ENCODE measurements at regions not wholly inside any gene's neighbourhood (a gene's known extent, or its start where the extent isn't known, plus 50 kb on each side); places are given as distances from the start of the nearest gene placed in this dataset.

DNA sequence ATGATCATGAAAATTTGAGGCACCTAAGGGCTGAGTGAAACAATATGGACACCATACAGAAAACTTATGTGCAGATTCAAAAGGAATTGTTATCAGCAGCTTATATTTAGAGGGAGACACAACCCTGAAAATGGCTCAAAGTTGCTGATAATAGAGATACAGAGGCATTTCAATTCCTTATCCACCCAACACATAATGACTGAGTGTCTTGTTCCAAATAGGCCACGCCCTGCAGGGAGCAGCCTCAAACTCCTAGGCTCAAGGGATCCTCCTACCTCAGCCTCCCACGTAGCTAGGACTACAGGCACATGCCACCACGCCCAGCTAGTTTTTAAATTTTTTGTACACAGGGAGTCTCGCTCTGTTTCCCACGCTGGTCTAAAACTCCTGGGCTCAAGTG, 79.0 kb downstream of the LBH start:
- TF ChIP-seq POLR2A (IDR thresholded peaks at IDR 0.05; ENCODE audit: low read depth, low read length) (no peak), POLR2AphosphoS5 (IDR thresholded peaks at IDR 0.05; ENCODE audit: low read depth, low read length) (no peak), TAF1 (IDR thresholded peaks at IDR 0.05; ENCODE audit: borderline replicate concordance, low read depth, low read length) (no peak)
- FAIRE-seq, result no peak
- DNase-seq (ENCODE audit: insufficient read length), result no peak

DNA sequence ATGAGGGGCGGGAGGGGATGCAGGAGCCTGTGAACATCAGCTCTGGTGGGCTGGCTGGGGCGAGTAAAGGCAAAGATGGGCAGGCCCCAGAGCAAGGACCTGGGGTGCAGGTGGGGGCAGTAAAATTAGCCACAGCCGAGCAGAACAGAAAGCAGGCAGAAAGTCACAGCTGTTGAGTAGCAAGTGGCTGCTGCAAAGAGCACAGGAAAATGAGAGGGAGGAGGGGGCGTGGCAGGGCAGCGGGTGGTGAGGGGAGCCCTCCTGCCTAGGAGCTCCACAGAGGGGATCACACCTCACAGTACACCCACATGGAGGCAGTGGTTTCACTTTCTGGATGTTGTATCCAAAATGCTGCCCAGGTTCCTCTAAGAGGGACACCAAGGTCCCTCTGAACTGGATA, 79.6 kb downstream of the LBH start:
- peak; percentile 38 for FAIRE-seq
- TF ChIP-seq TAF1 (IDR thresholded peaks at IDR 0.05; ENCODE audit: borderline replicate concordance, low read depth, low read length) (no peak), POLR2AphosphoS5 (IDR thresholded peaks at IDR 0.05; ENCODE audit: low read depth, low read length) (no peak), POLR2A (IDR thresholded peaks at IDR 0.05; ENCODE audit: low read depth, low read length) (no peak)
- DNase-seq (ENCODE audit: insufficient read length), result no peak

DNA sequence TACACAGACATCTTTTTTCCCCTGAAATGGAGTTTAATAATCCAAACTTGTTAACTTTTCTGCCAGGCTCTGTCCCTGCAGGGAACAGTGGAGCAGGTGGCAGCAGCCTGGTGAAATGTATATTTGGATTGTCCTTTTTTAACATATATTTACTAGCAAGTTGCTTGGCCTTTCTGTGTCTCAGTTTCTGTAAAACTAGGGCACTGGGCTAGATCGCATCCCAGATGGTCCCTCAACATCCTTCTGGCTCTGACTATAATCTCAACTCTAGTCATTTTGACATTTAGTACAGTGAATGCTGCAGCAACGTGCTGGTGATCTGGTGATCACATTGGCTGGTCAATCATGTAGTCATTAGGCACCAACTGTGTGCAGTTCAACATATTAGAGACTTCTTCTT, 80.4 kb downstream of the LBH start:
- no peak for DNase-seq (ENCODE audit: insufficient read length)
- TF ChIP-seq POLR2AphosphoS5 (IDR thresholded peaks at IDR 0.05; ENCODE audit: low read depth, low read length) (no peak), TAF1 (IDR thresholded peaks at IDR 0.05; ENCODE audit: borderline replicate concordance, low read depth, low read length) (no peak), POLR2A (IDR thresholded peaks at IDR 0.05; ENCODE audit: low read depth, low read length) (no peak)
- no peak for FAIRE-seq

DNA sequence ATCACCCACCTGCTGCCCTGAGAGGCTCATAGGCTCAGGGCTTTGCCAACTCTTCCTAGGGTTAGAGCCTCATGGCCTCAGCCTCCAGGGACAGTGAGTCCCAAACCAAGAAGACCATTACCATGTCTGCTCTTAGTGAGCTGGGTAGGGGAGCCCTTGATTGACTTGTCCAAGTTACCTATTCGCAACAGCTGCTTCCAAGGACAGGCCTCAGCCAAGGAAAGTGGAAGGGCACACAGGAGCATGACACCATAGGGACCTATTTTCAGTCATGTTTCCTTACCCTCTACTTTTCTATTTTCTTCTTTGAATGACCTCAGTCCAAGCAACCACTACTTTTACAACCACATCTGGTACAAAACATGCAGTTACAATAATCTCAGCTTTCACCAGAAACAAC, 81.6 kb downstream of the LBH start:
- no peak for DNase-seq (ENCODE audit: insufficient read length)
- TF ChIP-seq TAF1 (IDR thresholded peaks at IDR 0.05; ENCODE audit: borderline replicate concordance, low read depth, low read length) (no peak), POLR2AphosphoS5 (IDR thresholded peaks at IDR 0.05; ENCODE audit: low read depth, low read length) (no peak), POLR2A (IDR thresholded peaks at IDR 0.05; ENCODE audit: low read depth, low read length) (no peak)
- FAIRE-seq, result no peak

DNA sequence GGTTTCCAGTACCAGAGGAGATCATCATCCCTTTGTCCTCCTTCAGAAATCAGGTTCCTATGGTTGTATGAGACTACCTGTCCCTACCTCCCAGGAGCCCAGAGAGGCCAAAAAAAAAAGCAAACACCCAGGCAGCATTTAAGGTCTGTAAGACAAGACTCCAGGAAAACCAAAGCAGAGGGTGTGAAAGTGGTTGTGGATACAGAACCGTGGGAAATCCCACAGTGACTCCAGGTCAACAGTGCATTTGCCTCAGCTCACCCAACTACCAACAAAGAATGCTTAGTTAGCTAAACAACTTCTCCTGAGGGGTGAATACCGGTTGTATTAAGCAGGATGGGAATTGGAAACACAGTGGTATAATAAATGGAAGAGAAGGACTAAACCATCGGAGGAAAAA, 83.6 kb downstream of the LBH start:
- DNase-seq (ENCODE audit: insufficient read length) (no peak), FAIRE-seq (no peak)
- TF ChIP-seq POLR2A (IDR thresholded peaks at IDR 0.05; ENCODE audit: low read depth, low read length) (no peak), POLR2AphosphoS5 (IDR thresholded peaks at IDR 0.05; ENCODE audit: low read depth, low read length) (no peak)

DNA sequence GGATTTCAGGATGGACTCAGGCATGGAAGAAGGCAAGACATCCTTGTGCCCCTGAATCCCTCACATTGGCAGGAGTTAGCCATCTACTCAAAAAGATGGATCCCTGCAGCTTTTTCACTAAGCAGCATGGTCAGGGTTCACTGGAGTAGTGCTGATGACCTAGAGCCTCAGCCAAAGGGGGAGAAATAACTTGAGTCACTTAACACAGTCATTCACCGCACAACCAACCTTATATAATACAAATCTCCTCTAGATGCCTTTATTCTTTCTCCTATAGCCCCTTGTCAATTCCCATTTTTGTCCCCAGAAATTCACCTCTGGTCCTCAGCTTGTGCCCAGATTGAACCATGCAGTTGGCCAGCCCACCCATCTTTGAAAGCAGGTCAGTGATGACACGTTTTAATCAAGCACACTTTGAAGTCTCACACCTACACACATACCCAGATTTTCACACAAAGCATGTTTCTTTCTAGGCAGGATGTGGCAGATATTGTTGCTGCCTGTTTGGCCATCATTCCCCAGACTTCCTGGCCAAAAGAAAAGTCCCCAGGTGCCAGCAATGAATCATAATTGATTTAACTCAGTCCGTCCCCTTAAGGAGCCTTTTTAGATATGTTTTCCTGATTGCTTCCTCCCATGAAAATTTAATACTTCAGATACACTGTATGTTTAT, 84.2 kb downstream of the LBH start:
- TF ChIP-seq POLR2AphosphoS5 (IDR thresholded peaks at IDR 0.05; ENCODE audit: low read depth, low read length) (no peak), POLR2A (IDR thresholded peaks at IDR 0.05; ENCODE audit: low read depth, low read length) (no peak), TAF1 (IDR thresholded peaks at IDR 0.05; ENCODE audit: borderline replicate concordance, low read depth, low read length) (no peak)
- DNase-seq (ENCODE audit: insufficient read length) (no peak), FAIRE-seq (no peak)

DNA sequence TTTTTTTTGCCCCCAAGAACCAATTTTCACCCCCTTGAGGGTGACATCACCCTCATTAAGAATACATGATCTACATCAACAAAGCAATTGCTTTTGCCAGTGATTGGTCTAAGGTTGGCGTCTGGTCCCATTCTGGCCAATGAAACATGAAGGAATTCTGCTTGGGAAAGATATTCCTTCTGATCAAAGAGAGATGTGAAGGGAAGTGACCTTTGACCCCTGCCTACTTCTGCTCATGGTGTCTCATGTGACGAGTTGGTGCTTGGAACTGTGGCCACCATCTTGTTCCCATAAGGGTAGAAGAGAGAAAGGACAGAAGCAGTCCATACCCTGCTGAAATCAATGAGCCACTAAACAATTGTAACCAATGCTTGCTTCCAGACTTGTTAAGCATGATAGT, 85.1 kb downstream of the LBH start:
- TF ChIP-seq TAF1 (IDR thresholded peaks at IDR 0.05; ENCODE audit: borderline replicate concordance, low read depth, low read length) (no peak), POLR2A (IDR thresholded peaks at IDR 0.05; ENCODE audit: low read depth, low read length) (no peak), POLR2AphosphoS5 (IDR thresholded peaks at IDR 0.05; ENCODE audit: low read depth, low read length) (no peak)
- no peak for FAIRE-seq
- no peak for DNase-seq (ENCODE audit: insufficient read length)

DNA sequence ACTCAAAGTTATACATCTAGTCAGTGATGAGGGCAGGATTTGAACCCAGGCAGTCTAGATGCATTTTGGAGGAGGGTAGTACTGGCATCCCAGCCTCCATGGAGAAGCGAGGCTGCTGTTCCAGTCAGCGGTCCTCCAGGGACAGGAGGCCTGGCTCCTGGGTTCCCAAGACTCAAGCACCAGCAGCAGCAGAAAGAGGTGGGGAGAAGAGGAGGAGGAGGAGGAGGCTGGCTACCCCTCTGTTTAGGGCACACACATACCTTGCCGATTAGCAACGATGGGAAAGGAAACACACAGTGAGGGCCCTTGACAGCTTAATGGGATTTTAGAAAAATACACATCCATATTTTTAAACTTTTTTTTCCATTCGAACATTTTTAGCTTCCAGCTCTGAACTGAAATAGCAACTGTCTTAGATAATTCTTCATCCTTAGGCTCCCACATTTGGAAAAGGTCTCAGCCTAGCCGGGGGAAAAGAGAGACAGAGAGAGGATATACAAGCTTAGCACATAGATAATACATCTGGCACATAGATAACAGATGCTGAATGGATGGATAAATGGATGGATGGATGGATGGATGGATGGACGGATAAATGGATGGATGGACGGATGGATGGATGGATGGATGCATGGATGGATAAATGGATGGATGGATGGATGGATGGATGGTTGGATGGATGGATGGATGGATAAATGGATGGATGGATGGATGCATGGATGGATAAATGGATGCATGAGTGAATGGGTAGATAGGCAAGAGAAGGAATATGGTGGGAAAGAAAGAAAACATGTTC, 87.9 kb downstream of the LBH start:
- TF ChIP-seq POLR2A (IDR thresholded peaks at IDR 0.05; ENCODE audit: low read depth, low read length) (no peak), TAF1 (IDR thresholded peaks at IDR 0.05; ENCODE audit: borderline replicate concordance, low read depth, low read length) (no peak), POLR2AphosphoS5 (IDR thresholded peaks at IDR 0.05; ENCODE audit: low read depth, low read length) (no peak)
- FAIRE-seq, result no peak
- no peak for DNase-seq (ENCODE audit: insufficient read length)

DNA sequence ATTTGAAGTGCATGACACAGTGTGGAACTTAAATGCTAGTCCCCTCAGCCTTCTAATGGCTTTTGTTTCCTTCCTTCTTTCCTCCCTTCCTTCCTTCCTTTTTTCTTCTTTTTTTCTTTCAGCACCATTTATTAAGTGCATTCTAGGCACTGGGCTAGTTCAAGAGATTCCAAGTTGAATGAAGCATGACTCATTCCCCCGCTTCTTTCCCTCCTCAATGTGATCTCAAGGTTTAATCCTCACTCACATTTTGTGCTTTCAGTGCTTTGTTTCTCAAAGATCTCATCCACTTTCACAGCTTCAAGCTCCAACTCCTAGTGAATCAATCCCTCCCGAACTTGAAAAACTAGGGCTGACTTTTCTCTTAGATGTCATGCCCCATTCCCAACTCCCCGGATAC, 90.1 kb downstream of the LBH start:
- no peak for TF ChIP-seq TAF1 (IDR thresholded peaks at IDR 0.05; ENCODE audit: borderline replicate concordance, low read depth, low read length)
- no peak for TF ChIP-seq POLR2AphosphoS5 (IDR thresholded peaks at IDR 0.05; ENCODE audit: low read depth, low read length)
- no peak for TF ChIP-seq POLR2A (IDR thresholded peaks at IDR 0.05; ENCODE audit: low read depth, low read length)
- DNase-seq (ENCODE audit: insufficient read length), result no peak
- FAIRE-seq, result no peak

DNA sequence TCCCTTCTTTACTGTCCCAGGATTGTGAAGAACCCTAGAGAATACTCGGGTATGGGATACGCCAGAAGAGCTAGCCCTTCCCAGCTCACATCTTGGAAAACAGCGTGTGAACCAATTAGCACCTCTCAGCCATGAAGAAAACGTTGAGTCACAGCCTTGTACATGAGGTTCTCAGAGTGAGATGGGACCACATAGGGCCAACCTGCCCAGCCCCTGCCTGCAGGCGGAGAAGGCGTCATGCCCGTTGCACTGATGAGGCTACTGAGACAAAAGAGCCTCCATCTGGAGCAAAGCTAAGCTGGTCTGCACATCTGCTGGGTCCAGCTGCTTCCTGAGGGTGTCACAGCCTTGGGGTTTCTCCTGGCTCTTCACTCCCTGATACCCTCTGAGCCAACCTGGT, 92.2 kb downstream of the LBH start:
- no peak for TF ChIP-seq POLR2AphosphoS5 (IDR thresholded peaks at IDR 0.05; ENCODE audit: low read depth, low read length)
- no peak for TF ChIP-seq POLR2A (IDR thresholded peaks at IDR 0.05; ENCODE audit: low read depth, low read length)
- TF ChIP-seq TAF1 (IDR thresholded peaks at IDR 0.05; ENCODE audit: borderline replicate concordance, low read depth, low read length), result no peak
- FAIRE-seq (no peak), DNase-seq (ENCODE audit: insufficient read length) (no peak)

DNA sequence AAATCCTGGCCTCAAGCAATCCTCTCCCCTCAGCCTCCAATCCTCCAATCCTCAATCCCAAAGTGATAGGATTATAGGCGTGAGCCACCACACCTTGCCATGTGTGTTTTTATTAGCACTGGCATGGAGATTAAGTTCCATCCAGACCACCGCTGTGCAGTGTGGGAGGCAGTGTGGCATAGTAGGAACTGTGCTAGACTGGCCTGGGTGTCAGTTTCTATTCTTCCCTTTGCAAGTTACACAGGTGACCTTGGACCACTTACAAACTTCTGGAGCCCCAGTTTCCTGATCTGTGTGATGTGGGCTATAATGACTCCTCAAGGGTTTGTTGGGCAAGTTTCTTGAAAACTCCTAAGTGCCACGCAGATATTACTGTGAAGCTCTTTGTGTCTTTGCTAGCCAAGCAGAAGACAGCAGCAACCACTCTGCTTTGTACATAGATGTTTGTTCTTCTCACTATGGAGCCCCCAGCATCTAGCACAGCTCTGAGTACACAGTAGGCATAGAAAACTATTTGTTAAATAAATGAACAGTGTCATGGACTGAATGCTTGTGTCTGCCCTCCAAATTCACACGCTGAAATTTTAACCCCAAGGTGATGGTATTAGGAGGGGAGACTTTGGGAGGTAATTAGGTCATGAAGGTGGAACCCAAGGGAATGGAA, 93.0 kb downstream of the LBH start:
- FAIRE-seq (no peak), DNase-seq (ENCODE audit: insufficient read length) (no peak)
- TF ChIP-seq POLR2A (IDR thresholded peaks at IDR 0.05; ENCODE audit: low read depth, low read length), result no peak
- no peak for TF ChIP-seq TAF1 (IDR thresholded peaks at IDR 0.05; ENCODE audit: borderline replicate concordance, low read depth, low read length)
- TF ChIP-seq POLR2AphosphoS5 (IDR thresholded peaks at IDR 0.05; ENCODE audit: low read depth, low read length), result no peak

All from GM12892 (cell line).